K562 (cell line): ENCODE measurements at regions not wholly inside any gene's neighbourhood (a gene's known extent, or its start where the extent isn't known, plus 50 kb on each side); places are given as distances from the start of the nearest gene placed in this dataset.

ENCODE experiments used
- FOXA1 ChIP-seq: fragments of 450-650 bp; IDR thresholded peaks from 2 replicates; pipeline ENCODE4 v1.6.1; 2016; ENCODE audit warnings: mild to moderate bottlenecking, borderline replicate concordance
- ZNF785 ChIP-seq: fragments of 250-450 bp; sonication (Bioruptor Pico); IDR thresholded peaks from 2 replicates; pipeline ENCODE4 v1.4.0; 2020; ENCODE audit warnings: mild to moderate bottlenecking
- TF ChIP-seq, protein P1 (sequence below), 2 experiments: fragments of 450-650 bp; IDR thresholded peaks; 2 replicates each; pipeline ENCODE4 v1.6.1; 2016; ENCODE audit warnings: mild to moderate bottlenecking in 2 of 2, borderline replicate concordance in 1 of 2, low read depth in 1 of 2, moderate library complexity in 1 of 2

GRCh38 chr4:137707102-137707620 is 174.9 kb upstream of the PCDH18 start (continued):
- TF ChIP-seq ZNF785 (CRISPR knock-in tag) = no peak
- TF ChIP-seq, protein P1, sequence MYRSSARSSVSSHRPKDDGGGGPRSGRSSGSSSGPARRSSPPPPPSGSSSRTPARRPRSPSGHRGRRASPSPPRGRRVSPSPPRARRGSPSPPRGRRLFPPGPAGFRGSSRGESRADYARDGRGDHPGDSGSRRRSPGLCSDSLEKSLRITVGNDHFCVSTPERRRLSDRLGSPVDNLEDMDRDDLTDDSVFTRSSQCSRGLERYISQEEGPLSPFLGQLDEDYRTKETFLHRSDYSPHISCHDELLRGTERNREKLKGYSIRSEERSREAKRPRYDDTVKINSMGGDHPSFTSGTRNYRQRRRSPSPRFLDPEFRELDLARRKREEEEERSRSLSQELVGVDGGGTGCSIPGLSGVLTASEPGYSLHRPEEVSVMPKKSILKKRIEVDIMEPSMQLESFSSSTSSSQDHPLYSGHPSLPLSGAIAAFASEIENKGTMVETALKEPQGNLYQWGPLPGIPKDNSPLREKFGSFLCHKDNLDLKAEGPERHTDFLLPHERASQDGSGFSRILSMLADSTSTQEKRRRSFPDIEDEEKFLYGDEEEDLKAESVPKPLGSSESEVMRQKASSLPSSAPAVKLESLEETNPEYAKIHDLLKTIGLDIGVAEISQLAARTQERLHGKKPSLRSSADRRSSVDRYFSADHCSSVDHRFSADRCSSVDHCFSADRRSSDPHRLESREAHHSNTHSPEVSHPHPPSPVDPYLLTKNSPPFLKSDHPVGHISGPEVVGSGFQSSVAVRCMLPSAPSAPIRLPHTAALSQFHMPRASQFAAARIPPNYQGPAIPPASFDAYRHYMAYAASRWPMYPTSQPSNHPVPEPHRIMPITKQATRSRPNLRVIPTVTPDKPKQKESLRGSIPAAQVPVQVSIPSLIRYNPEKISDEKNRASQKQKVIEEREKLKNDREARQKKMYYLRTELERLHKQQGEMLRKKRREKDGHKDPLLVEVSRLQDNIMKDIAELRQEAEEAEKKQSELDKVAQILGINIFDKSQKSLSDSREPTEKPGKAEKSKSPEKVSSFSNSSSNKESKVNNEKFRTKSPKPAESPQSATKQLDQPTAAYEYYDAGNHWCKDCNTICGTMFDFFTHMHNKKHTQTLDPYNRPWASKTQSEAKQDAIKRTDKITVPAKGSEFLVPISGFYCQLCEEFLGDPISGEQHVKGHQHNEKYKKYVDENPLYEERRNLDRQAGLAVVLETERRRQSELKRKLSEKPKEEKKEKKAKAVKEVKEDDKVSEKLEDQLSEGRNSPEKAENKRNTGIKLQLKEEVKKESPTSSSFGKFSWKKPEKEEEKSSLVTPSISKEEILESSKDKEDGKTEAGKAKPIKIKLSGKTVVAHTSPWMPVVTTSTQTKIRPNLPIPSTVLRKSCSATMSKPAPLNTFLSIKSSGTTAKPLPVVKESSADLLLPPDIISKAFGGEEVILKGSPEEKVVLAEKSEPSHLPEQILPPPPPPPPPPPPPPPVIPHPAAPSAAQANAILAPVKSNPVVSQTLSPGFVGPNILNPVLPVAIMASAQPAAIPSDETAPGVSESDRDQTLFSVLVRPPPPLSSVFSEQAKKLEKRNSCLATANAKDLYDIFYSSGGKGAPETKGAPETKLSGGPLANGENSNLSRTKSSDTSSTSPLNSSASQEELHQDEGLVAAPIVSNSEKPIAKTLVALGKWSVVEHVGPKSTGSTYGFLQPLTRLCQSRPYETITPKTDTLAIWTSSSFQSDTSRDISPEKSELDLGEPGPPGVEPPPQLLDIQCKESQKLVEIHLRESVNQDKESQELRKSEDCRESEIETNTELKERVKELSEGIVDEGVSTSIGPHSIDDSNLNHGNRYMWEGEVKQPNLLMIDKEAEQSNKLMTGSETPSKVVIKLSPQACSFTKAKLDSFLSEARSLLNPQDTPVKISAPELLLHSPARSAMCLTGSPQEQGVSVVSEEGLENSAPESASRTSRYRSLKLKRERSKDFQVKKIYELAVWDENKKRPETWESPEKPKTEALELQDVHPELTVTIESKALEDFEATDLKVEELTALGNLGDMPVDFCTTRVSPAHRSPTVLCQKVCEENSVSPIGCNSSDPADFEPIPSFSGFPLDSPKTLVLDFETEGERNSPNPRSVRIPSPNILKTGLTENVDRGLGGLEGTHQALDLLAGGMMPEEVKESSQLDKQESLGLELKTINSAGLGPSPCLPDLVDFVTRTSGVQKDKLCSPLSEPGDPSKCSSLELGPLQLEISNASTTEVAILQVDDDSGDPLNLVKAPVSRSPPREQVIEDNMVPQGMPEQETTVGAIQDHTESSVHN (IDR thresholded peaks at IDR 0.05; ENCODE audit: borderline replicate concordance in 1 of 2, low read depth in 1 of 2) = no peak
- no peak for TF ChIP-seq FOXA1
